ENCODE measurements at regions not wholly inside any gene's neighbourhood (a gene's known extent, or its start where the extent isn't known, plus 50 kb on each side); places are given as distances from the start of the nearest gene placed in this dataset.
A peak's percentile ranks its signal among the peaks of the same experiment; 100 is the strongest.

- no peak for DNase-seq
Observed at GRCh38 chr13:22014469-22014868, 343.6 kb downstream of the FGF9 start.

GRCh38 chr13:22017226-22017625 lies 346.4 kb downstream of the FGF9 start:
- DNase-seq: no peak

GRCh38 chr13:22018076-22018835 lies 347.4 kb downstream of the FGF9 start:
- no peak for DNase-seq

- no peak for DNase-seq
Observed at GRCh38 chr13:22018836-22019210, 347.9 kb downstream of the FGF9 start.

- no peak for DNase-seq
Observed at GRCh38 chr13:22024381-22024994, 353.6 kb downstream of the FGF9 start.

- DNase-seq: no peak
Observed at GRCh38 chr13:22027566-22027965, 356.7 kb downstream of the FGF9 start.

GRCh38 chr13:22028831-22029230 lies 358.0 kb downstream of the FGF9 start:
- DNase-seq: no peak

- DNase-seq: no peak
Observed at GRCh38 chr13:22030321-22030720, 359.4 kb downstream of the FGF9 start.

- DNase-seq: no peak
Observed at GRCh38 chr13:22031702-22032286, 360.9 kb downstream of the FGF9 start.

GRCh38 chr13:22032905-22033304 lies 362.0 kb downstream of the FGF9 start:
- DNase-seq: no peak

- no peak for DNase-seq
Observed at GRCh38 chr13:22039961-22040360, 369.1 kb downstream of the FGF9 start.

- no peak for DNase-seq
Observed at GRCh38 chr13:22040810-22041364, 370.0 kb downstream of the FGF9 start.

GRCh38 chr13:22041741-22042140 lies 370.9 kb downstream of the FGF9 start:
- no peak for DNase-seq

- DNase-seq: no peak
Observed at GRCh38 chr13:22047082-22047784, 376.4 kb downstream of the FGF9 start.

- DNase-seq: no peak
Observed at GRCh38 chr13:22047785-22048104, 376.9 kb downstream of the FGF9 start.

- peak; percentile 65 for DNase-seq
Observed at GRCh38 chr13:22049384-22049783, 378.5 kb downstream of the FGF9 start.

GRCh38 chr13:22050951-22051563 lies 380.2 kb downstream of the FGF9 start:
- no peak for DNase-seq

GRCh38 chr13:22053053-22053452 lies 382.2 kb downstream of the FGF9 start:
- DNase-seq: no peak

GRCh38 chr13:22055259-22055658 lies 384.4 kb downstream of the FGF9 start:
- no peak for DNase-seq

- no peak for DNase-seq
Observed at GRCh38 chr13:22060187-22060586, 389.3 kb downstream of the FGF9 start.

- peak; percentile 3 for DNase-seq
Observed at GRCh38 chr13:22061371-22061805, 390.5 kb downstream of the FGF9 start.

GRCh38 chr13:22061806-22062391 lies 391.0 kb downstream of the FGF9 start:
- no peak for DNase-seq

Data from NCI-H1092 treated with DMSO at 0.1 percent for 48 hours (cell line).